ENCODE measurements at regions not wholly inside any gene's neighbourhood (a gene's known extent, or its start where the extent isn't known, plus 50 kb on each side); places are given as distances from the start of the nearest gene placed in this dataset.

- no peaks in the 10 kb centered on the region for H3K36me3 ChIP-seq (replicated peaks in 1 of 2)
- intact Hi-C loops (cut with DNase I): no loop called here
- no peak overlapping the region for H3K4me3 ChIP-seq
- no peak for DNase-seq
- no peaks in the 10 kb centered on the region for H3K9me3 ChIP-seq (replicated peaks in 1 of 3)
- TF ChIP-seq POLR2A (IDR thresholded peaks at IDR 0.05): no peak
- TF ChIP-seq CTCF (IDR thresholded peaks at IDR 0.05): no peak
- no peaks in the 10 kb centered on the region for H3K27me3 ChIP-seq
- H3K27ac ChIP-seq: no peak overlapping the region
- no peaks in the 10 kb centered on the region for H3K4me1 ChIP-seq (replicated peaks in 1 of 2)
Measured at GRCh38 chr12:81843599-81843998, 84.4 kb upstream of the PPFIA2 start.

GRCh38 chr12:81835783-81836182, 76.6 kb upstream of the PPFIA2 start:
- Histone ChIP-seq H3K36me3 (replicated peaks in 1 of 2) (no peaks in the 10 kb centered on the region), H3K27ac (no peak overlapping the region), H3K27me3 (no peaks in the 10 kb centered on the region), H3K4me1 (replicated peaks in 1 of 2) (no peaks in the 10 kb centered on the region), H3K9me3 (replicated peaks in 1 of 3) (no peaks in the 10 kb centered on the region), H3K4me3 (no peak overlapping the region)
- DNase-seq: no peak
- TF ChIP-seq CTCF (IDR thresholded peaks at IDR 0.05) (no peak), POLR2A (IDR thresholded peaks at IDR 0.05) (no peak)
- intact Hi-C loops (cut with DNase I): no loop called here
- WGBS, 4 donors: 71 to 80% (median 79%) methylated on average over 3 of the region's 3 CpGs

- intact Hi-C loops (cut with DNase I): no loop called here
- H3K27ac ChIP-seq: no peak overlapping the region
- no peaks in the 10 kb centered on the region for H3K27me3 ChIP-seq
- TF ChIP-seq POLR2A (IDR thresholded peaks at IDR 0.05): no peak
- TF ChIP-seq CTCF (IDR thresholded peaks at IDR 0.05): no peak
- no peaks in the 10 kb centered on the region for H3K9me3 ChIP-seq (replicated peaks in 1 of 3)
- no peaks in the 10 kb centered on the region for H3K4me1 ChIP-seq (replicated peaks in 1 of 2)
- DNase-seq: no peak
- no peaks in the 10 kb centered on the region for H3K36me3 ChIP-seq (replicated peaks in 1 of 2)
- no peak overlapping the region for H3K4me3 ChIP-seq
Measured at GRCh38 chr12:81819991-81820633, 61.0 kb upstream of the PPFIA2 start.

GRCh38 chr12:81815611-81816010, 56.5 kb upstream of the PPFIA2 start:
- H3K4me1 ChIP-seq (replicated peaks in 1 of 2): peaks cover 0 to 4% of the 10 kb centered on the region in 2 donors
- WGBS, 4 donors: 41 to 75% (median 55%) methylated on average over 2 of the region's 2 CpGs
- no peaks in the 10 kb centered on the region for H3K9me3 ChIP-seq (replicated peaks in 1 of 3)
- H3K36me3 ChIP-seq (replicated peaks in 1 of 2): no peaks in the 10 kb centered on the region
- intact Hi-C loops (cut with DNase I): no loop called here
- TF ChIP-seq POLR2A (IDR thresholded peaks at IDR 0.05) (no peak), CTCF (IDR thresholded peaks at IDR 0.05) (no peak)
- DNase-seq: no peak
- no peak overlapping the region for H3K27ac ChIP-seq
- H3K4me3 ChIP-seq: no peak overlapping the region
- H3K27me3 ChIP-seq: no peaks in the 10 kb centered on the region

Measured in adrenal gland (tissue), 9 donors.